SKM-1 (cell line): ENCODE measurements at regions not wholly inside any gene's neighbourhood (a gene's known extent, or its start where the extent isn't known, plus 50 kb on each side); places are given as distances from the start of the nearest gene placed in this dataset.
"Not testable (repeated sequence)": the region's sequence is repeated elsewhere in the genome, so short reads cannot be mapped to it uniquely, and the experiment has no call there.

Experiments
- DNase-seq: peaks from one replicate; lab custom pipeline; 2025; ENCODE audit not compliant: unreplicated experiment; lab: John Stamatoyannopoulos, UW

DNA sequence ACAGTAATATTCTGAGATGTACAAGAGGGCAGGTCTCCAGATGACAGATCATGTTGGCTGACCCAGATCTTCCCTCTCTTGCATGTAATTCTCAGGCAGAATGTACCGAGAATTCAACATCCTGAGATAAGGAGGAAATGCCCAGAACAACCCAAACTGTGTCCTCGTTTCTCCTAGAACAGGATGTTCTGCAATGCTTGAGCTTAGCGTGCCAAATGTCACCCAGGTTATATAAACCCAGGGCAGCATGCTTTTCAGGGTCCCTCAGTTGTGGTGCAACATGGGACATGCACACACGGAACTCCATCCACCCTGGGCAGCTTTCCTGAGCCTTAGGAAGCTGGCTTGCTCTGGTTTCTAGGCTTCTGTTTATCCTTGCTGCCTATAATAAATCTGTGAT lies 102.1 kb upstream of the CMC1 start:
- no peak for DNase-seq

DNA sequence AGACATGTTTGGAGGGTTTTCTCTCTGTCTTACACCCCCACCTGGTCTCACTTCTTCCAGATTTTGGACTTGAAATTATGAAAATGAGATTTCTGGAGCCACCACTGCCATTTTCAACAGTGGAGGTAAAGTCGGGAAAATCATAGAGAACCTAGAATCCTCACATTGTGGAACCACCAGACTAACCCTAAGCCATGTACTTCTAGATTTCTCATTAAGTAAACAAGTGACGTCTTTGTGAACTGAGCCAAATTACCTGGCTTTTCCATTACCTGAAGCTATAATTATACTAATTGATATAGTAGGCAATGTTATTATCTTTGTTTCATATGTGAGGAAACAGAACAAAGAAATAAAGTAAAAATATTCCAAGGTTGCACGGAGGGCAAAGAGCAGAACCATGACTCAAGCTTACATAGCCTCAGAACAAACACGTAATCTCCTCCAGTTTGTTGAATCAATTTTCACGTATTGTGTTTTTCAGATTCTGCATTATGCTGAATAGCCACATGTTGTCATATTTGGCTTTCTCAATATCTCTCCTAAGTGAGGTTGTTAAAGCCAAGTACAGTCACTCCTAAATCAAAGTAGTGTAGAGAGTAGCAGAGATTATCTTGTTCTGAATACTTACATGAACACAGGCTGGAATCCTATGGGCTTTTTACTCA lies 101.3 kb upstream of the CMC1 start:
- no peak for DNase-seq

DNA sequence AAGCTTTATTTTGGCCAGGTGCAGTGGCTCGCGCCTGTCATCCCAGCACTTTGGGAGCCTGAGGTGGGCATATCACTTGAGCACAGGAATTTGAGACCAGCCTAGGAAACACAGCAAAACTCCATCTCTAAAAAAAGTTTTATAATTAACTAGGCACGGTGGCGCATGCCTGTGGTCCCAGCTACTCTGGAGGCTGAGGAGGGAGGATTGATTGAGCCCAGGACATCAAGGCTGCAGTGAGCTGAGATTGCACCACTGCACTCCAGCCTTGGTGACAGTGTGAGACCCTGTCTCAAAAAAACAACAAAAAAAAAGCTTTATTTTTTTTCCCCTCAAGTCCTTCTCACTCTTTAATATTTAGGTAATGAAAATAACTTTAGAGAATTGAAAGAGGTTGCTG lies 100.8 kb upstream of the CMC1 start:
- DNase-seq = no peak

DNA sequence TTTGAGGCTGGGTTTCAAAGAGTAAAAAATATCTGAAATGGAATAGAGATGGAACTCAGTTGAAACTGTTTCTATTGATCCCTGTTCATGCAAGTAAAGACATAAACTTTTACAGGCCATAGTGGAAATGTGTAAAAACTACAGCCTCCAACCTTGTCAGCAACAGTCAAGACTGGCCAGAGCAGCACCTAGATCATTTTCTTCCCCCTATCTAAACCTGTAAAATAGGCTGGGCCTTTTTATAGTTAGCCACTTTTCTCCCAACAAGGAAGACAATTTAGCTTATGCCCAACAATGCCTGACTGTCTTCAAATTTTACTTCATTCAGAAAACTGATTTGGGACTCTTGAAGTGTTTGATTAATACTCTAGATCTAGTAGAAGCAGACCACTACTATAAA lies 91.5 kb upstream of the CMC1 start:
- DNase-seq = no peak

DNA sequence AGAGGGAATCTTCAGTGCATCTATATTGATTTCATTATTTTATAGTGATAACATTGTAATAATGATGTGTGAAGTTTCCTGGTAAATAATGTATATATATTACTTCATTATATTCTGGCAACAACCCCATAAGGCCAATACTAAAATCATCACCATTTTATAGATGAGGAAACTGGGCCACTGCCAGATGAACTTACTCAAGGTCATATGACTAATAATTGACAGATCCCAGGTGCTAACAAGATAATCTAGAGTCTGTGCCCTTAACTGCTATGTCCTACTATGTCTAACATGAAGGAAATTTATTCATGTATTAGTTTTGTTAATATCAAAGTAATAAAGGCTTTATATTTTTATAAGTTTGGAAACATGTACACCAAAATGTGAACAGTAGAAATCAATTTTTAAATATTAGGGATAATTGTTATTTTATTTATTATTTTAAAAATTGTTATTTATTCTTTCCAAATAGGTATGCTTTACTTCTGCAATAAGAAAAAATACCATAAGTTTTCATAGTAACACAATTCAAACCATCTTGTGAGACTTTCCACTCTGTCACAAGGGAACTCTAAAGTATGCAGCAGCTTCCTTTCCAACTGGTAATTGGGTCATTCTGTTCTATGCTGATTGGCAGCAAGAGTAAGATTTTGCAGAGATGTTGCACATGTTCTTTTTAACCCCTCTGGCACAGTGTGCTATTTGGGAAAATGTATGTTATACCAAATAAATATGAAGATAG lies 90.8 kb upstream of the CMC1 start:
- no peak for DNase-seq

DNA sequence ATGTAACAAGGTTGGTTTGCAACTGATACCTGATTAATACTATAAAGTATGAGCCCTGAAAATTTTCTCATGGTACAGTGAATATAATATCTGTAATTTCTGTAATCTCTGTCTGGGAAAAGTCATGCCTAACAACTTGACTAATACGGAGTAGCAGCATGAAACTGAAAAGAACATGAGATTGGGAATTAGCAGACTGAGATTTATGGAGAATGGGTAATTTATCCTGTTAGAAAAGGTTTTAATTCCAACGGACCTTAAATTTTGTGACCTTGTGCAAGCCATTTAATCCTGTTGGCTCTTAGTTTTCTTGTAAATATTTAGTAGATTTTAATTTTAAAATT lies 90.2 kb upstream of the CMC1 start:
- no peak for DNase-seq

DNA sequence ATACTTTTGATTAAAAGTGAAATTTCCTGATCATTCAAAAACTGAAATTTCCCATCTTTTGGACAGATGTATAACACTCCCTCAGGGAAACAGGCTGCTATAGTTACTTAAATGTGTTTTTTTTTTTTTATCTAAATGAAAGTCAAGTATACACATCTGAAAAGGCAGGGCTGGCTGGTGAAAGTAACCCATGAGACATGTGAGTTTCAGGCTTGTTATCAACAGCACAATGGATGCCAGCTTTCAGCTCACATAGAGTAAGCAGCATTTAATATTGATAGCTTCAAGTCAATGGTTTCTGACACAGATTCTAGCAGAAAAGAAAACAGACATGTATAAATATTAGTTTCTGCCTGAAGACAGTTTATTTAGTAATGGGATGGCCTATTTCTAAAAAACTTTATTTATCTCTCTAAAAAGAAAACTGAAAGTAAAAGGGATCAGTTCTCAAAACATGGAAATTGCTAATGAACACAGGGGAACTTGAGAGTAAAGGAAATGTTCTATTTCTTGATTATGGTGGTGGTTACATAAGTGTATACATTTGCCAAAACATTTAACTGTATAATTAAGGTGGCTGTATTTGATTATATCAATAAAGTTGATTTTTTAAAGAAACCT lies 89.7 kb upstream of the CMC1 start:
- no peak for DNase-seq

DNA sequence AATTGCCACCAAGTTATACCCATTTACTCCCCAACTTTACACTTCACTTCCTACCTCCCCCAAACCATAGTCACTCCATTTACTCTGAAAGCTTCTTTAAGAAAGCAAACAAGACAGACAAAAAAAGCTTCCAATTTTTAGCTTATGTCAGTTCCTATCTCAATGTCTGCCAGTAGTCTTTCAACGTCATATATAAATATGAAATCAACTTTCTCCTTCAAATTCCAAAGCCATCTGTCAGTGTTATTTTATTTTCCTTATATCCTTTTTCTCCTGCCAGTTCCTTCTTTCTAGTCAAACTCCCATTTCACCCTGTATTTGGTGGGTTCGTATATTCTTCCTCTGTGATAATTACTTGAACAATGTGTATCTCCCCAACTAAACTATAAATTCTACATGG lies 85.8 kb upstream of the CMC1 start:
- DNase-seq = no peak

DNA sequence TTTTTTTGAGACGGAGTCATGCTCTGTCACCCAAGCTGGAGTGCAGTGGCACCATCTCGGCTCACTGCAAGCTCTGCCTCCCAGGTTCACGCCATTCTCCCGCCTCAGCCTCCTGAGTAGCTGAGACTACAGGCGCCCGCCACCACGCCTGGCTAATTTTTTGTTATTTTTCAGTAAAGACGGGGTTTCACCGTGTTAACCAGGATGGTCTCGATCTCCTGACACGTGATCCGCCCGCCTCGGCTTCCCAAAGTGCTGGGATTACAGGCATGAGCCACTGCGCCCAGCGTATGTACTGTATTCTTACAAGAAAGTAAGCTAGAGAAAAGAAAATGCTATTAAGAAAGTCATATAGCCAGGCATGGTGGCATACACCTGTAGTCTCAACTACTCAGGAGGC lies 84.8 kb upstream of the CMC1 start:
- DNase-seq = not testable (repeated sequence)

DNA sequence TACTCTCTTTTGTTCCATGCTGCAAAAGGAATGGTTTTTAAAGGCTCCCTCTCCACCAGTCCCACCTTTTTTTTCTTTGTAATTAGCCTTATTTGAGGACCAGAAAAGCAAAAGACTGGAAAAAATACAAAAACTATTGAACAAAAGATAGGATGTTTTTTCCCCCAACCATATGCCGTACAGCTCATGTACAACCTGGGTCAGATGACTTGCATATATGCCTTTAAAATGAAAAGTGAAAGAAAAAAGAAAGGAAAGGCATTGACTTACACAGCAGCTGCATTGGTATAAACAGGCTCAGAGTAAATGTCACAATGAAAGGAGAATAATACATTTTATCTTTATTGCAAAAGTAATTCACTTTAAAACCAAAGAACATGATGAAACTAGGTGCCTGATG lies 69.5 kb upstream of the CMC1 start:
- no peak for DNase-seq

DNA sequence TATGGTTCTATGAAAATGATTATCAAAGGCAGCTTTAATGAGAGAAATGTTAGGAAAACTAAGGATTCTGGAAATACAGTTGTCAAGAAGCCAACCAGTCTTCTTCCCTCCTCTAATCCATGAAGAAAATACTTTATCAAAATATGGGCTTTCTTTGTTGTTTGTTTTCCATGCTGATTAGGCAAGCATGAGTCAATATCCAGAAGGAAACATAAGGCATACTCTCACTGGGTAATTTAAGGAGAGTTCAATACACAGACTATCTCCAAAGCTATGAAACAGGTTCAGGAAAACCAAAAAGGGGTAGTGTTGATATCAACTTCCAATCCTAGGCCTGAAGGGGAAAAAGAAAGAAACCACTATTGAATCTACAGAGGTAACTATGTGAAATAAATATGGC lies 68.7 kb upstream of the CMC1 start:
- no peak for DNase-seq

DNA sequence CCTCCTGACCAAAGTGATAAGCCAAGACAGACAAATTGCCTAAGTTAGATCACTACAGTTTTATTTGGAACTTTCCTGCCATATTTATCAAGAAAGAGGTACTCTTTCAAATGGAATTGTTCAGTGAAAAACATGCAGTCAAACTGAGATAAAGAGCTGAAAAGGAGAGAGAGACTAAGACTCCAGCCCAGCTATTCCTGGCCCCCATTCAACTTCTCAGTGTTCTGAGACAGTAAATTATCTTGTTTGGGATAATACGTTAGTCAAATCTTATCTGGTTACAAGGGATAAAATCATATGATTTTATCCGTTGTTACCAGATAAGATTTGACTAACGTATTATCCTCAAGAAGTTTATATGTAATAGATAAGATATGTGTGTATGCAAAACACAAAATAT lies 67.6 kb upstream of the CMC1 start:
- DNase-seq = no peak

DNA sequence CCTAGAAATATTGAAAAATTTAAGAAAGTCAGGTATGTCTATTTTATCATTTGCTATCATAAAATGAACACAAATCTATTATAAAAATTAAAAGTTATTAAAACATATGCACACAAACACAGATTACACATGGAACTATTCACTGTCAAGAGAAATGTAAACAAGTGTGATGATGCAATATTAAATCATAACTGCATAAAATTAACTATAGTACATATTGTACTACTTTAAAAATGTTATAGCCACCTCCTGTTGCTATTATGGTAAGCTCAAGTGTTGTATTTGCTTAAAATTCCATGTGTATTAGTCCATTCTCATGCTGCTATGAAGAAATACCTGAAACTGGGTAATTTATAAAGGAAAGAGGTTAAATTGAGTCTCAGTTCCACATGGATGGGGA lies 54.7 kb upstream of the CMC1 start:
- no peak for DNase-seq

DNA sequence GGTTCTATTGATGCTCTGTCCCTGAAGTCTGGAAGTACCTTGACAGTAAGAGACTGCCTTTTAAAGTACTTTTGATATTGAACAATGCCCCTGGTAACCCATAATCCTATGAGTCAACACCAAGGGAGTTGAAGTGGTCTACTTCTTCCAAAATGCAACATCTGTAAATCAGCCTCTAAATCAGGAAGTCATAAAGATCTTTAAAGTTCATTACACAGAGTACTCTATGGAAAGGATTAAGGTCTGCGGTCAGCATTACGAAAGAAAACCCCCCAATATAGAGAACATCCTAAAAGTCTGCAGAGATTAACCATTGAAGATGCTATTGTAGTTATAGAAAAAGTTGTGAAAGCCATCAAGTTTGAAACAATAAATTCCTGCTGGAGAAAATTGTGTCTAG lies 52.7 kb upstream of the CMC1 start:
- DNase-seq = no peak

DNA sequence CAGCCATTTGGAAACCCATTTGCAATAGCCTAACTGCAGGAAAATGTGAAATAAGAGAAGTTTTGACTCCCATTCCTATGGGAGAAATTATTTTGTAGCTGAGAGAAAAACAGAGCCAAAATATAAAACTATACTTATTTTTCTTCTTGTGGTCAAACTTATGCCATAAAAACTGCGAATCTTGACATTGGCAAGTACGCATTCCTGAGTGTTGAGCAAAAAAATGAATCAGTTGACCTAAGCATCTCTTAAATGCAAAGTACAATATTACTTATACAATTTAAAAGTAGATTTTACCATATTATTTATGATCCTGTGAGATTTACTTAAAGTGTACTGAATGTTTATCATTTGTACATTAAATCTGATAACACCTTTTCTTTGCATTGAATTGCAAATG lies 50.1 kb upstream of the CMC1 start:
- DNase-seq = no peak
